ENCODE measurements at regions not wholly inside any gene's neighbourhood (a gene's known extent, or its start where the extent isn't known, plus 50 kb on each side); places are given as distances from the start of the nearest gene placed in this dataset.
"Not testable (repeated sequence)": the region's sequence is repeated elsewhere in the genome, so short reads cannot be mapped to it uniquely, and the experiment has no call there.

DNA sequence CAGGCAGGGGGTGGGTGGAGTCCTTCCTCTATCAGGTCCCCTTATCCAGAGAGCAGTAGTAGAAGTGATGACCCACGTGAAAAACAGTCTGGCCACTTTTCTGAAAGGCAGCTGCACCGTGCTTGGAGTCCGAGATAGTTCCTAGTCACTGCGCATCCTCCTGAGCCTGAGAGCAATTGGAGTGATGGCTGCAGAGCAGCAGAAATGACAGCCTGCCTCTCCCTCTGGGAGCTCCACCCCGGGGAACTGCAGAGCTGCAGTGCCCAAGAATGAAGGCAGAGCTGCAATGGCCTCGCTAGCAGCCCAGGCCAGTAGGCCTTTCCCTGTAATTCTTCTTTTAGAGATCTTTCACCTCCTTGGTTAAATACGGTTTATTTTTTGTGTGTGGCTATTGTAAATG lies 82.6 kb downstream of the CETN3 start:
- no peak for DNase-seq
- intact Hi-C loops (cut with DNase I) = no loop called here
- Histone ChIP-seq H3K27me3 (no peaks in the 10 kb centered on the region), H3K4me1 (no peaks in the 10 kb centered on the region), H3K4me3 (no peak overlapping the region), H3K27ac (no peak overlapping the region), H3K36me3 (no peaks in the 10 kb centered on the region), H3K9me3 (no peaks in the 10 kb centered on the region)
- TF ChIP-seq POLR2A (IDR thresholded peaks at IDR 0.05) = no peak
- TF ChIP-seq, protein P1, sequence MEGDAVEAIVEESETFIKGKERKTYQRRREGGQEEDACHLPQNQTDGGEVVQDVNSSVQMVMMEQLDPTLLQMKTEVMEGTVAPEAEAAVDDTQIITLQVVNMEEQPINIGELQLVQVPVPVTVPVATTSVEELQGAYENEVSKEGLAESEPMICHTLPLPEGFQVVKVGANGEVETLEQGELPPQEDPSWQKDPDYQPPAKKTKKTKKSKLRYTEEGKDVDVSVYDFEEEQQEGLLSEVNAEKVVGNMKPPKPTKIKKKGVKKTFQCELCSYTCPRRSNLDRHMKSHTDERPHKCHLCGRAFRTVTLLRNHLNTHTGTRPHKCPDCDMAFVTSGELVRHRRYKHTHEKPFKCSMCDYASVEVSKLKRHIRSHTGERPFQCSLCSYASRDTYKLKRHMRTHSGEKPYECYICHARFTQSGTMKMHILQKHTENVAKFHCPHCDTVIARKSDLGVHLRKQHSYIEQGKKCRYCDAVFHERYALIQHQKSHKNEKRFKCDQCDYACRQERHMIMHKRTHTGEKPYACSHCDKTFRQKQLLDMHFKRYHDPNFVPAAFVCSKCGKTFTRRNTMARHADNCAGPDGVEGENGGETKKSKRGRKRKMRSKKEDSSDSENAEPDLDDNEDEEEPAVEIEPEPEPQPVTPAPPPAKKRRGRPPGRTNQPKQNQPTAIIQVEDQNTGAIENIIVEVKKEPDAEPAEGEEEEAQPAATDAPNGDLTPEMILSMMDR (IDR thresholded peaks at IDR 0.05) = no peak
- WGBS, 2 donors = 54 to 77% methylated on average over 3 to 7 of the region's 7 CpGs

DNA sequence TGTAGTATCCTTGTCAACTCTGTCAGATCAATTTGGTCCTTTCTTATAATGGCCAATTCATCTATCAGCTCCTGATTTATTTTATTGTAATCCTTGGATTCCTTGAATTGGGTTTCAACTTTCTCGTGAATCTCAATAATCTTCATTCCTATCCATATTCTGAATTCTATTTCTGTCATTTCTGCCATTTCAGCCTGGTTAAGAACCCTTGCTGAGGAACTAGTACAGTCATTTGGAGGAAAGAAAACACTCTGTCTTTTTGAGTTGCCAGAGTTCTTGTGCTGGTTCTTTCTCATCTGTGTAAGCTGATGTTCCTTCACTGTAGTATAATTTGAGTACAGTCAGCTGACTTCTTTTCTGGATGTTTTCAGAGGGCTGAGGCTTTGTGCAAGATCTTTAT lies 84.5 kb downstream of the CETN3 start:
- TF ChIP-seq, protein P1 (IDR thresholded peaks at IDR 0.05) = no peak
- no peak for TF ChIP-seq POLR2A (IDR thresholded peaks at IDR 0.05)

DNA sequence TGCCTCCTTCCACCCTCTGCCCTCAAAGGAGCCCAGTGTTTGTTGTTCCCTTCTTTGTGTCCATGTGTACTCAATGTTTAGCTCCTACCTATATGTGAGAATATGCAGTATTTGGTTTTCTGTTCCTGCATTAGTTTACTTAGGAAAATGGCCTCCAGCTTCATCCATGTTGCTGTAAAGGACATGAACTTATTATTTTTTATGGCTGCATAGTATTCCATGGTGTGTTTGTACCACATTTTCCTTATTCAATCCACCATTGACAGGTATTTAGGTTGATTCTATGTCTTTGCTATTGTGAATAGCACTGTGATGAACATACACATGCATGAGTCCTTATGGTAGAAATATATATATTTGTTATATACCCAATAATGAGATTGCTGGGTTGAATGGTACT lies 89.2 kb downstream of the CETN3 start:
- H3K27me3 ChIP-seq; DNase-seq; H3K9me3 ChIP-seq; H3K4me1 ChIP-seq; H3K4me3 ChIP-seq; H3K27ac ChIP-seq; H3K36me3 ChIP-seq; intact Hi-C loops (cut with DNase I): not testable (repeated sequence)

More for the DNA sequence above, 84.5 kb downstream of the CETN3 start:
- no peaks in the 10 kb centered on the region for H3K36me3 ChIP-seq
- no peaks in the 10 kb centered on the region for H3K27me3 ChIP-seq
- H3K27ac ChIP-seq = no peak overlapping the region
- WGBS, 2 donors = 72 to 90% methylated on average over 1 of the region's 1 CpG
- no peaks in the 10 kb centered on the region for H3K4me1 ChIP-seq
- intact Hi-C loops (cut with DNase I) = no loop called here
- no peak for DNase-seq
- H3K9me3 ChIP-seq = no peaks in the 10 kb centered on the region
- no peak overlapping the region for H3K4me3 ChIP-seq

DNA sequence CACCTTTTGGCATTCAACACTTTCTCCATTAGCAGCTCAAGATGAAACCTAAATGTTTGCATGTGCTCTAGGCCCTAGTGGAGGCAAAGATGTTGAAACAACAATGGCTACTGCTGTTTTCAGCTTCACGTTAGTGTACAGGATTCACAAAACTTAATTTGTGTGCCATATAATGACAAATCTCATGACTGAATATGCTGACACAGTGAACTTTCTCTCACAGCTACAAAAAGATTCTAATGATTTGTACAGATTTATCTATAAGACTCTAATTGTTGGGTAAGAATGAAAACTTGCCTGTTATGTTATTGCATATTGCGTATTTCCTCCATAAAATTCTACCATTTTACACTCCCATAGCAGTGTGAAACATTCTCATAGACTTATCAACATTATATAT lies 97.5 kb downstream of the CETN3 start:
- no peaks in the 10 kb centered on the region for H3K9me3 ChIP-seq
- H3K4me3 ChIP-seq = no peak overlapping the region
- TF ChIP-seq POLR2A (IDR thresholded peaks at IDR 0.05) = no peak
- TF ChIP-seq, protein P1 (IDR thresholded peaks at IDR 0.05) = no peak
- DNase-seq = no peak
- WGBS, 2 donors = 79 to 82% methylated on average over 2 of the region's 2 CpGs
- H3K27ac ChIP-seq = no peak overlapping the region
- intact Hi-C loops (cut with DNase I) = no loop called here
- no peaks in the 10 kb centered on the region for H3K36me3 ChIP-seq
- H3K4me1 ChIP-seq = no peaks in the 10 kb centered on the region
- H3K27me3 ChIP-seq = no peaks in the 10 kb centered on the region

DNA sequence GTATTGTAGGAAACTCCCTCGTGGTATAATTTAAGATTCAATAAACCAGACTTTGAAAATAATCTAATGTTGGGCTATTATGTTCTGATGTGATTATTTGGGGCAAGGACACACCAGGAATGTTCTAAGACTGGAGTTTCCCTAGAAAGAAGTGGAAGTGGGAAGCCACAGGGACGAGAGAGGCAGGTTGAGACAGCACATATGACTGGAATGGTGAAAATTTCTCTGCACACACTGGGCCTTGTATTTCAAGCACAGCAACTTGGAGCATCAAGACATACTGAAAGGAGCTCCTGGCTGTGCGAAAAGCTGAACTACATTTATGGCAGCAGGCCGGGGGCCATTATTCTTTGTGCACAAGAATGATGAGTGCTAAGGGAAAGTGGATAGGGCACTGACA lies 98.2 kb downstream of the CETN3 start:
- Histone ChIP-seq H3K27me3 (no peaks in the 10 kb centered on the region), H3K4me1 (no peaks in the 10 kb centered on the region), H3K36me3 (no peaks in the 10 kb centered on the region), H3K4me3 (no peak overlapping the region), H3K9me3 (no peaks in the 10 kb centered on the region), H3K27ac (no peak overlapping the region)
- TF ChIP-seq POLR2A (IDR thresholded peaks at IDR 0.05) = no peak
- TF ChIP-seq, protein P1 (IDR thresholded peaks at IDR 0.05) = no peak
- no peak for DNase-seq
- intact Hi-C loops (cut with DNase I) = no loop called here
- 45 to 79% methylated on average over 4 of the region's 4 CpGs for WGBS, 2 donors

DNA sequence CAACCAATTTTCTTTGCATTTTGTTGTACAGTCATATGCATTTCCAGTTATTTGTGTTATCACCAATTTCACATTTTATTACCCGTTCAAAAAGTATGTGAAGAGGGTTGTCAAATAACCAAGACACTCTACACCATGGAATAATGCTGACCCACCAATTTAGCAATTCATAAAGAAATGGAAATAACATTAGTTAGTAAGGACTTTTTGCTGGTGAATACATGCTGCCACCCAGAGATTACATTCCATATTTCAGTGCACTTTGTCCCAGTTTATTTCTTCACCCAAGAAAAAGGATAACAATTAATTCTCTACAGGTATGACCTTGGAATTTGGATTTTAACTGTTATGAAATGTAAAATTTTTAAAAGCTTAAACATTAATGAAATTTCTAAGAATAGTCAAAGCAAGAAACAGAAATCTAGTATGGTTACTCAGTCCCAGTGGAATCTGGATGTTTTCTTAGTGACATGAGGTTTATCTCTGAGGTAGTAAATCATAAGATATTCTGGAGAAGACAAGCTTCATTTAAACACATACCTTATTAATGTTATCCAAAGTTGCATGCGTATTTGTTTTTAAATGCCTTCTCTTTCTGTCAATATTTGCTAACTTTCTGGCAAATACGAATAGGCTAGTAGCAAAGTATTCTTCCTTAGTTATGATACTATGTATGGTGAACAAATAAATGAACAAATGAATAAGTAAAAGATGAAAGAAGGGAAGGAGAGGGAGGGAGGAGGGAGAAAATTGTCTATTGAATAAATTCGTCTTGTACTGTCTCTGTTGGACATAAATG lies 100.6 kb downstream of the CETN3 start:
- WGBS, 2 donors = 53% methylated on average over 4 of the region's 4 CpGs
- no peak for TF ChIP-seq POLR2A (IDR thresholded peaks at IDR 0.05)
- TF ChIP-seq, protein P1 (IDR thresholded peaks at IDR 0.05) = no peak
- intact Hi-C loops (cut with DNase I) = no loop called here
- no peaks in the 10 kb centered on the region for H3K27me3 ChIP-seq
- no peak overlapping the region for H3K27ac ChIP-seq
- no peak overlapping the region for H3K4me3 ChIP-seq
- no peaks in the 10 kb centered on the region for H3K36me3 ChIP-seq
- H3K4me1 ChIP-seq = no peaks in the 10 kb centered on the region
- H3K9me3 ChIP-seq = no peaks in the 10 kb centered on the region
- DNase-seq = no peak
